ENCODE measurements at regions not wholly inside any gene's neighbourhood (a gene's known extent, or its start where the extent isn't known, plus 50 kb on each side); places are given as distances from the start of the nearest gene placed in this dataset.

GRCh38 chr2:121014876-121015275 is 270.1 kb downstream of the TFCP2L1 start:
- no peaks in the 10 kb centered on the region for H3K4me1 ChIP-seq (replicated peaks in 1 of 2)
- DNase-seq, result peak in 1 of 7 donors; percentile 13
- H3K27me3 ChIP-seq, result no peaks in the 10 kb centered on the region
- H3K4me3 ChIP-seq, result no peak overlapping the region
- no peaks in the 10 kb centered on the region for H3K36me3 ChIP-seq (replicated peaks in 1 of 2)
- 94 to 99% (median 96%) methylated on average over 3 of the region's 3 CpGs for WGBS, 4 donors
- no peak overlapping the region for H3K27ac ChIP-seq
- H3K9me3 ChIP-seq (replicated peaks in 1 of 3), result no peaks in the 10 kb centered on the region
- intact Hi-C loops (cut with DNase I), result no loop called here
- TF ChIP-seq CTCF (IDR thresholded peaks at IDR 0.05) (no peak), POLR2A (IDR thresholded peaks at IDR 0.05) (no peak)

DNA sequence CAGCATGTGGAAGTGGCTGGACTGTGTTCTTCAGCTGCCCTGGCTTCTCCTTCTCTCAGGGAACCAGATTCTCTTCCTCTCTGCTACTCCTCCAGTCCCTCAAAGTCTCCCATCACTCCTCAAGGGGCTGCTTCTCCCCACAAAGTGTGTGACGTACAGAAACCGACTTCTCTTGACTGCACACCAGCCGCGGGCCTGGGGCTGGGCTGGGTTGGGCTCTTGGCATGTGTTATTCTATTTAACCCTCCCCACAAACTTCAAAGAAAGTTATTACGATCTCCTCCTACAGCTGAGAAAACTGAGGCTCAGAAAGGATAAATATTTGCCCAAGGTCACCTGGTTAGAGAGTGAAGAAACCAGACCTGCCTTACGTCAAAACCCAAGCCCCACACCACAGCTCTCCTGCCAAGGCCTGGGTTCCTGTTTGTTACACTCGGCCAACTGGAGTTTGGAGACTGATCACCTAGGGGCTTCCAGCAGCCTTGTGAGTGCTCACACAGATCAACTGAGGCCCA is 269.0 kb downstream of the TFCP2L1 start:
- intact Hi-C loops (cut with DNase I), result no loop called here
- Histone ChIP-seq H3K27me3 (no peaks in the 10 kb centered on the region), H3K4me1 (replicated peaks in 1 of 2) (no peaks in the 10 kb centered on the region), H3K9me3 (replicated peaks in 1 of 3) (no peaks in the 10 kb centered on the region), H3K36me3 (replicated peaks in 1 of 2) (no peaks in the 10 kb centered on the region), H3K27ac (no peak overlapping the region), H3K4me3 (no peak overlapping the region)
- no peak for TF ChIP-seq CTCF (IDR thresholded peaks at IDR 0.05)
- no peak for TF ChIP-seq POLR2A (IDR thresholded peaks at IDR 0.05)
- DNase-seq, result no peak
- 80 to 87% (median 82%) methylated on average over 7 of the region's 7 CpGs for WGBS, 4 donors

GRCh38 chr2:121017396-121017795 is 267.6 kb downstream of the TFCP2L1 start:
- Histone ChIP-seq H3K36me3 (replicated peaks in 1 of 2) (no peaks in the 10 kb centered on the region), H3K4me1 (replicated peaks in 1 of 2) (no peaks in the 10 kb centered on the region), H3K4me3 (no peak overlapping the region), H3K9me3 (replicated peaks in 1 of 3) (no peaks in the 10 kb centered on the region), H3K27ac (no peak overlapping the region), H3K27me3 (no peaks in the 10 kb centered on the region)
- TF ChIP-seq CTCF (IDR thresholded peaks at IDR 0.05) (no peak), POLR2A (IDR thresholded peaks at IDR 0.05) (no peak)
- intact Hi-C loops (cut with DNase I), result no loop called here
- WGBS, 4 donors, result 70 to 84% (median 72%) methylated on average over 7 of the region's 7 CpGs
- no peak for DNase-seq

- WGBS, 4 donors, result 66 to 82% (median 73%) methylated on average over 41 to 45 of the region's 45 CpGs
- peaks cover 4% of the 10 kb centered on the region for H3K27me3 ChIP-seq
- no peak overlapping the region for H3K27ac ChIP-seq
- no peaks in the 10 kb centered on the region for H3K4me1 ChIP-seq (replicated peaks in 1 of 2)
- peak in 5 of 7 donors; percentile 13 to 62 (median 22) for DNase-seq
- H3K36me3 ChIP-seq (replicated peaks in 1 of 2), result no peaks in the 10 kb centered on the region
- intact Hi-C loops (cut with DNase I), result no loop called here
- no peaks in the 10 kb centered on the region for H3K9me3 ChIP-seq (replicated peaks in 1 of 3)
- H3K4me3 ChIP-seq, result no peak overlapping the region
- no peak for TF ChIP-seq POLR2A (IDR thresholded peaks at IDR 0.05)
- no peak for TF ChIP-seq CTCF (IDR thresholded peaks at IDR 0.05)
Observed at GRCh38 chr2:121018136-121019061, 266.6 kb downstream of the TFCP2L1 start.
